Choroid plexus epithelial cell (primary cell): ENCODE measurements at regions not wholly inside any gene's neighbourhood (a gene's known extent, or its start where the extent isn't known, plus 50 kb on each side); places are given as distances from the start of the nearest gene placed in this dataset.
"Not testable (repeated sequence)": the region's sequence is repeated elsewhere in the genome, so short reads cannot be mapped to it uniquely, and the experiment has no call there.

Source experiments
- DNase-seq: peaks from one replicate; pipeline ENCODE4 v3.0.0-alpha.2; 2010; ENCODE audit warnings: low read depth
- H3K4me3 ChIP-seq: 2 replicates; pipeline ENCODE4 v1.5.1; 2011; ENCODE audit warnings: low read depth, mild to moderate bottlenecking, control low read depth, low read length, moderate library complexity
- TF ChIP-seq, protein P1 (sequence below): conservative IDR thresholded peaks from 2 replicates; pipeline ENCODE4 v1.5.1; 2011; ENCODE audit warnings: low read depth, mild to moderate bottlenecking, control low read depth, inconsistent platforms, low read length, moderate library complexity

DNA sequence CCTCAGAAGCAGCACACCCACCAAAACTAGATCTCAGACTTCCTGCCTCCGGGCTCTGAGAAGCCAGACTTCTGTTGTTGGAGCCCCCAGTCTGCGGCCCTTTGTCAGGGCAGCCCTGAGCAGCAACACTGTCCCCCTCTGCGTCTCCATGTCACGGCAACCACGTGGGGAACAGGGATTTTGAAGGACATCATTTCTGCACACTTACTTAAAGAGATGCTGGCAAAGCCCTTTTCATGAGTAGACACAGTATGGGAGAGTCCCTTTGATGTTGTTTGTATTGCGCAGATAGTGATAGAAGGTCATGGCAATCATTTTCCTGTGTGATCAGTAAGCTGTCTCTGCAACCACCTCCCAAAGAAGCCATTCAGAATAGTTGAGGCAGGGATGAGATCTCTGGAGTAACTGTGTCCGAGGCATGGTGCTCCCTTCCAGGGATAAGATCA is 69.1 kb upstream of the ID2 start:
- TF ChIP-seq, protein P1, sequence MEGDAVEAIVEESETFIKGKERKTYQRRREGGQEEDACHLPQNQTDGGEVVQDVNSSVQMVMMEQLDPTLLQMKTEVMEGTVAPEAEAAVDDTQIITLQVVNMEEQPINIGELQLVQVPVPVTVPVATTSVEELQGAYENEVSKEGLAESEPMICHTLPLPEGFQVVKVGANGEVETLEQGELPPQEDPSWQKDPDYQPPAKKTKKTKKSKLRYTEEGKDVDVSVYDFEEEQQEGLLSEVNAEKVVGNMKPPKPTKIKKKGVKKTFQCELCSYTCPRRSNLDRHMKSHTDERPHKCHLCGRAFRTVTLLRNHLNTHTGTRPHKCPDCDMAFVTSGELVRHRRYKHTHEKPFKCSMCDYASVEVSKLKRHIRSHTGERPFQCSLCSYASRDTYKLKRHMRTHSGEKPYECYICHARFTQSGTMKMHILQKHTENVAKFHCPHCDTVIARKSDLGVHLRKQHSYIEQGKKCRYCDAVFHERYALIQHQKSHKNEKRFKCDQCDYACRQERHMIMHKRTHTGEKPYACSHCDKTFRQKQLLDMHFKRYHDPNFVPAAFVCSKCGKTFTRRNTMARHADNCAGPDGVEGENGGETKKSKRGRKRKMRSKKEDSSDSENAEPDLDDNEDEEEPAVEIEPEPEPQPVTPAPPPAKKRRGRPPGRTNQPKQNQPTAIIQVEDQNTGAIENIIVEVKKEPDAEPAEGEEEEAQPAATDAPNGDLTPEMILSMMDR, result no peak
- DNase-seq, result no peak

DNA sequence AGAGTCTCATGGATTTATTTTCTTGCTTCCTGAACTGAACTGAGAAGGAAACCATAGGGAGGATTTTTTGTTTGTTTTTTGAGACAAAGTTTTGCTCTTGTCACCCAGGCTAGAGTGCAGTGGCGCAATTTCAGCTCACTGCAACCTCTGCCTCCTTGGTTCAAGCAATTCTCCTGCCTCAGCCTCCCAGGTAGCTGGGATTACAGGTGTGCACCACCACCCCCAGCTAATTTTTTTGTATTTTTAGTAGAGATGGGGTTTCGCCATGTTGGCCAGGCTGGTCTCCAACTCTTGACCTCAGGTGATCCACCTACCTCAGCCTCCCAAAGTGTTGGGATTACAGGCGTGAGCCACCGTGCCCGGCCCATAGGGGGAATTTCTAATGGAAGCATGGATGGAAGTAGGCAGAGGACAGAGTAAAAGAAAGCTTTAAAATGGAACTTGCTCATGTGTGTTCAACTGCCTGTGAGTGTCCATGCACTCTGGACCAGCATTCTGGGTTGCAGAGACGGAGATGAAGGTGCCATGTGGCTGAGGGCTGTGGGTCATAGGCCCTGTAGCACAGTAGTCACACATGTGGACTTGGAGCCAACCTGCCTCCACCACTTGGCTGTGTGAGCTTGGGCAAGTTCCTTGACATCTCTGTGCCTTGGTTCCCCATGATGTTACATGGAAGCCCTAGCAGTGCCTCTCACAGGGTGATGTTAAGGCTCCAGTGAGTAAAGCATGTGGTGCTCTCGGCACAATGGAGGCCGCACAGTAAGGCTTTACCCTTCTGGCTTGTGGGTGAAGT is 68.5 kb upstream of the ID2 start:
- not testable (repeated sequence) for DNase-seq, H3K4me3 ChIP-seq

More for the DNA sequence above, 69.1 kb upstream of the ID2 start:
- H3K4me3 ChIP-seq, result no peak overlapping the region

DNA sequence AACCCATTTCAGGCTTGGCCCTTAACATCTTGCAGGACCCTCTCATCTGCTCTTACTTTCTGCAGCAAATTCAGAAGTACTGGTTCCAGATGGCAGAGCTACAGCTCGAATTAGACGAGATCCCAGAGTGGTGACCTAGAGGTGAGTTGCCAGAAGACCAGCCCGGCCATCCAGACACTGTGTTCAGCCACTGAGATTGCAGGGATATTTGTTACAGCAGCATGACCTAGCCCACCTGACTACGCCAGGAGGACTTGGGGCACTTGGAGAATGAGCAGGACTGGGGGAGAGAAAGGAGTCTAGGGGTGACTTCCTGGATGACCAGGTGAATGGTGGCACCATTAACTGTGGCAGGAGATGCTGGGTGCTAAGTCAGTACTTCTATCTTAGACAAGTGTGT is 67.2 kb upstream of the ID2 start:
- no peak for DNase-seq
- TF ChIP-seq, protein P1, result no peak
- no peak overlapping the region for H3K4me3 ChIP-seq

DNA sequence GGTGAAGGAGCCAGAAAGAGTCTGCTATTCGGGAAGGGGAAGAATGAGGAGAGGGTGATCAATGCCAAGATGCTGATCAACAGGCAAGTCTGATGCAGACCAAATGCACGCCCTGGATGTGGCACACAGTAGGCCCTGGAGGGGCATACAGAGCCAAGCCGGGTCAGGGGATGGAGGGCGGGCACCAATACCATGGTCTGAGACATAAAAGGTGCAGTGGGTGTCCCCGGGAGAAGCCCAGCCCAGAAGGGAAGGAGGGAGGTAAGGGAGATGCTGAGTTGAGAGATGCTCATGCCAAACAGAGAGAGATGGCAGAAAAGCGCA is 66.6 kb upstream of the ID2 start:
- no peak for DNase-seq
- H3K4me3 ChIP-seq, result no peak overlapping the region
- TF ChIP-seq, protein P1, result no peak

DNA sequence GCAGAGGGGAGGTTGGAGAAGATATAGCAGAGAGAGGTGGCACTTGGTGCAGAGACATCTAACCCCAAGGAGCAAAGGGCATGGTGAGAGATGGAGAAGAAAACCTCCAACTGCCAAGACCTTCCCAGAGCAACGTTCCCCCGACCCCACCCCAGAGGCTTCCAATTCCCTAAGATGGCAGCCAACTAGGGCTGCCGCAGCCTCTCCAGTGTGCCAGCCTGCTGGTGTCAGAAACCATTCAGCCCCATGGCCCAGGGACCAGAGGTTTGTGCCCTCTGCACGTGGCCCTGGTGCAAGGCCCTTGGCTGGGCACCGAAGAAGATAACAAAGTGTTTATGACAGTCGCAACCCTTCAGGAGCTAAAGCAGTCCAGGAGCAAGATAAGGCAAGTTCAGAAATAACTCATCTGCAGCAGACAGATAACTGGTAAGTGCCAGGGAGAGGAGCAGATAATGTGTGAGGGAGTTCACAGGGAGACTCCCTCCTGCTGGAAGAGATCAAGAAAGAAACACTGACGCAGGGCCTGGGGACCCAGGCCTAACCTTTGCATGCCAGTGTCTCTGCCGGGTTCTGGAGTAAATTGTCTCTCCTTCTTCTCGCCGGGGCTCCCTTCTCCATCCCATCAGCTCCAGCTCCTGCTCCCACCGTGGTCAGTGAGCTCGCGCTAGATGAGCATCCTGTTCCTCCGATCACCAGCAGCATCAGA is 66.1 kb upstream of the ID2 start:
- TF ChIP-seq, protein P1, result no peak
- no peak overlapping the region for H3K4me3 ChIP-seq
- no peak for DNase-seq

DNA sequence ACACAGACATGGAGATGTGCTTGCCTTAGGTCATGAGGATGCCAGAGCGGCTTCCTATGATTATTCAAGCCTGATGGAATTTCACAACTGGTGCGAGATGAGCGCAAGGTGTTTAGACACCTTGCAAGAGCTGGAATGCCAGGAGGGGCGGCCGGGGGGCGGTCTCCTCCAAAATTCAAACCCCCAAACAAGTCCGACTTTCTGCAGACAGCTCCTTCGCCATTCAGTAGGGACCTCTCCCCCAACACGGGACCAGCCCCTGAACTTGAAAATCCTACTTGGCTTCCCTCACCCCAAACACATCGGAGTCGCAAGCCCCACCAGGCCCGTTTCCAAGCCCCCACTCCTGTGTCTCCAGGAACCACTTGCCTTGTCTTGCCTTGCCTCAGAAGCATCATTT is 64.8 kb upstream of the ID2 start:
- TF ChIP-seq, protein P1, result no peak
- H3K4me3 ChIP-seq, result no peak overlapping the region
- no peak for DNase-seq

DNA sequence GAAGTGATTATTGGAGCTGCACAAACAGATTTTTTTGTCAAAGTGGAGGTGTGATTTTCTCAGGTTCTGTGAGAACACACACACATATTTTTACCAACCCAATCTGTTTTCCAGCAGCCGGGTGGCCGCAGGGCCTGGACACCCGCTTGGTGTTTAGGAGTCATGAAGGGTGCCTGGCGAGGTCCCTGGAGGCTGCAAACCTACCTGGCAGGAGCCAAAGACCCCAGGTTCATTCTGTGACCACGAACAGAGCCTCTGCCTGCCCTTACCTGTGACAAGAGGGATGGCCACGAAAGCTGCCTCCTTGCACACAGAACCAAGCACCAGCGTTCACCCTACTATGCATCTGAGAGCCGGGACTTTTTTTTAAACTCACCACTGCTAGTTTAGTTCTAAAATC is 64.3 kb upstream of the ID2 start:
- no peak for DNase-seq
- no peak overlapping the region for H3K4me3 ChIP-seq
- TF ChIP-seq, protein P1, result no peak
